ENCODE measurements at regions not wholly inside any gene's neighbourhood (a gene's known extent, or its start where the extent isn't known, plus 50 kb on each side); places are given as distances from the start of the nearest gene placed in this dataset.

- no peak overlapping the region for H3K27ac ChIP-seq (ENCODE audit: low read depth, low read length)
- no peaks in the 10 kb centered on the region for H3K9me2 ChIP-seq (ENCODE audit: insufficient read depth)
- no peak for ATAC-seq
- no peak for DNase-seq (ENCODE audit: low read depth, low spot score)
- H3K27me3 ChIP-seq (ENCODE audit: insufficient read depth, low read length): no peaks in the 10 kb centered on the region
- CTCF ChIA-PET: no interaction called here
- no peak overlapping the region for H3K4me3 ChIP-seq (replicated peaks in 1 of 2; ENCODE audit: low read depth in 1 of 2, low read length in 2 of 2)
- no peak for TF ChIP-seq EZH2phosphoT487 (IDR thresholded peaks at IDR 0.05; ENCODE audit: borderline replicate concordance)
- TF ChIP-seq POLR2A (IDR thresholded peaks at IDR 0.05; ENCODE audit: borderline replicate concordance, extremely low read depth, insufficient read depth, insufficient read length): no peak
- no peak for TF ChIP-seq CBX3 (IDR thresholded peaks at IDR 0.05; ENCODE audit: low read depth)
- no peak for TF ChIP-seq CTCF (IDR thresholded peaks at IDR 0.05 in 2 of 3, conservative IDR thresholded peaks at IDR 0.05 in 1 of 3; ENCODE audit: borderline replicate concordance in 1 of 3, insufficient read depth in 1 of 3, low read depth in 2 of 3, low read length in 2 of 3)
- no peak for TF ChIP-seq JUND (IDR thresholded peaks at IDR 0.05)
- no peak for TF ChIP-seq TCF7L2 (IDR thresholded peaks at IDR 0.05; ENCODE audit: borderline replicate concordance, extremely low read depth, insufficient read depth, insufficient read length)
- no peak for TF ChIP-seq SIN3A (IDR thresholded peaks at IDR 0.05; ENCODE audit: low read depth)
- TF ChIP-seq POLR2AphosphoS5 (IDR thresholded peaks at IDR 0.05; ENCODE audit: low read depth, low read length): no peak
- TF ChIP-seq ZBTB33 (IDR thresholded peaks at IDR 0.05; ENCODE audit: extremely low read depth, insufficient replicate concordance, low read length): no peak
- no peak for TF ChIP-seq YY1 (IDR thresholded peaks at IDR 0.05; ENCODE audit: extremely low read depth, insufficient replicate concordance, low read depth, low read length)
- no peak for TF ChIP-seq CEBPB (IDR thresholded peaks at IDR 0.05; ENCODE audit: low read depth)
- no TSS peak for BruUV-seq (replicated peaks)
- no peak overlapping the region for H3K9ac ChIP-seq (ENCODE audit: low read length)
- intact Hi-C loops (cut with micrococcal nuclease): no loop called here
- H3K36me3 ChIP-seq (ENCODE audit: control insufficient read depth in 1 of 2, insufficient read depth in 2 of 2, low read length in 2 of 2): no peaks in the 10 kb centered on the region
- no peaks in the 10 kb centered on the region for H3K9me3 ChIP-seq (ENCODE audit: control insufficient read depth in 1 of 2, insufficient read depth in 1 of 2, low read depth in 1 of 2, low read length in 2 of 2)
- peaks cover 0 to 11% of the 10 kb centered on the region in 2 experiments; a peak in 1 of 4 replicates for H3K4me1 ChIP-seq (ENCODE audit: control insufficient read depth in 1 of 2, insufficient read depth in 2 of 2, low read length in 2 of 2)
- H3K4me2 ChIP-seq (ENCODE audit: low read length): no peak overlapping the region
- POLR2A ChIA-PET: no interaction called here
- RAD21 ChIA-PET (ENCODE audit: low non-redundant PET in 1 of 2, low total read pairs in 2 of 2, uncharacterized antibody in 2 of 2, unreplicated experiment in 2 of 2): no interaction called here
- H3K79me2 ChIP-seq (ENCODE audit: insufficient read depth, low read length): no peaks in the 10 kb centered on the region
- no peaks in the 10 kb centered on the region for H4K20me1 ChIP-seq (ENCODE audit: insufficient read depth)
- H2AFZ ChIP-seq (ENCODE audit: low read depth, low read length, poor library complexity, severe bottlenecking): no peak overlapping the region
Measured at GRCh38 chr2:42878581-42878980, 86.2 kb upstream of the HAAO start.
